Effector memory CD8-positive, alpha-beta T cell (primary cell): ENCODE measurements at regions not wholly inside any gene's neighbourhood (a gene's known extent, or its start where the extent isn't known, plus 50 kb on each side); places are given as distances from the start of the nearest gene placed in this dataset.

Experiments used
- ATAC-seq: fragments of 150-1000 bp; cut with Tn5 transposase; replicated peaks from 2 replicates; pipeline ENCODE4 v1.10.0; 2021; ENCODE audit warnings: mild to moderate bottlenecking, moderate library complexity
- DNase-seq, 3 experiments: peaks; one replicate each; pipeline ENCODE4 v3.0.0; 2021
- H3K27ac Mint-ChIP-seq, 2 donors: one replicate each; pipeline ENCODE4 v1.8.0; 2022; ENCODE audit warnings: mild to moderate bottlenecking in 2 of 2, mixed read lengths in 2 of 2, moderate library complexity in 2 of 2
- H3K27me3 Mint-ChIP-seq, 2 donors: one replicate each; pipeline ENCODE4 v1.8.0; 2022; ENCODE audit warnings: mixed read lengths in 2 of 2
- H3K36me3 Mint-ChIP-seq: one replicate; pipeline ENCODE4 v1.8.0; 2022; ENCODE audit warnings: mild to moderate bottlenecking, moderate library complexity, mixed read lengths; ENCODE audit not compliant: insufficient read depth
- H3K4me1 Mint-ChIP-seq, 2 donors: one replicate each; pipeline ENCODE4 v1.8.0; 2022; ENCODE audit warnings: low read depth in 2 of 2, mixed read lengths in 2 of 2
- H3K4me3 Mint-ChIP-seq, 2 donors: one replicate each; pipeline ENCODE4 v1.8.0; 2022; ENCODE audit warnings: mild to moderate bottlenecking in 2 of 2, mixed read lengths in 2 of 2, moderate library complexity in 2 of 2
- H3K9me3 Mint-ChIP-seq, 2 donors: one replicate each; pipeline ENCODE4 v1.8.0; 2022; ENCODE audit warnings: mixed read lengths in 2 of 2

DNA sequence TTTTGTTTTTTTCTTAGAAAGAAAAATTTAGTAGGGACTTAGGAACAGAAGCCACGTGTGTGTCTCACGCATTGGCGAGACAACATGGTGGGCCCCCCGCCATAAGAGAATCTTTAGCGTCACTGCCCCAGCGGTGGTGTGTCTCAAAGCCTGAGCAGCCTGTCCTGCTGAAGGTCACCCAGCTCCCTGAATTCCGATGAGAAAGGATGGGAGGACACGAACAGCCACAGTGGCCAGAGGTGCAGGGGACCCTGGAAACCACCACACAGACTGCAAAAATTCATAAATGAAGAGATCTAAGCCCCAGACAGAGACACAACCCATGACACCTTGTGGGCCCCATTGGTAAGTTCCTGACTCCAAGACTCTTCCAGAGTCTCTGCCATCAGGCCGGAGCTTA is 266.1 kb upstream of the RAB6C start:
- Mint-ChIP-seq H3K4me1 (no peaks in the 10 kb centered on the region), H3K27ac (no peak overlapping the region), H3K9me3 (no peaks in the 10 kb centered on the region), H3K4me3 (no peak overlapping the region), H3K36me3 (no peaks in the 10 kb centered on the region), H3K27me3 (no peaks in the 10 kb centered on the region)
- DNase-seq (no peak), ATAC-seq (no peak)

- Mint-ChIP-seq H3K27me3 (peaks cover 6 to 8% of the 10 kb centered on the region in 2 donors), H3K36me3 (no peaks in the 10 kb centered on the region), H3K9me3 (no peaks in the 10 kb centered on the region), H3K4me1 (no peaks in the 10 kb centered on the region), H3K27ac (no peak overlapping the region), H3K4me3 (no peak overlapping the region)
- ATAC-seq (no peak), DNase-seq (no peak)
These were observed 262.5 kb upstream of the RAB6C start for GRCh38 chr2:129716781-129717559.

- ATAC-seq (no peak), DNase-seq (no peak)
- no peaks in the 10 kb centered on the region for H3K9me3 Mint-ChIP-seq
- H3K36me3 Mint-ChIP-seq: no peaks in the 10 kb centered on the region
- peaks cover 6 to 8% of the 10 kb centered on the region in 2 donors for H3K27me3 Mint-ChIP-seq
- H3K4me1 Mint-ChIP-seq: no peaks in the 10 kb centered on the region
- H3K27ac Mint-ChIP-seq: no peak overlapping the region
- H3K4me3 Mint-ChIP-seq: no peak overlapping the region
These were observed 261.8 kb upstream of the RAB6C start for GRCh38 chr2:129717560-129718130.

DNA sequence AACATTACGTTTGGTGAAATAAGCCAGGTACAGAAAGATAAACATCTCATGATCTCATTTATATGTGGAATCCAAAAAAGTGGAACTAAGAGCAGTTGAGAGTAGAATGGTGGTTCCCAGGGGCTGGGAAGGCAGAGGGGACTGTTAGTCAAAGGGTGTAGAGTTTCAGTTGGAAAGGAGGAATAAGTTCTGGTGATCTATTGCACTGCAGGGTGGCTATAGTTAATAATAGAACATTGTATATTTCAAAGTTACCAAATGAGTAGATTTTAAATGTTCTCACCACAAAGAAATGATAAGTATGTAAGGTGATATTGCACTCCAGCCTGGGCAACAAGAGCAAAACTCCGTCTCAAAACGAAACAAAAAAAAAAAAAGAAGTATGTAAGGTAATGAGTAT is 260.1 kb upstream of the RAB6C start:
- H3K4me1 Mint-ChIP-seq: no peaks in the 10 kb centered on the region
- H3K27me3 Mint-ChIP-seq: peaks cover 6 to 8% of the 10 kb centered on the region in 2 donors
- ATAC-seq (no peak), DNase-seq (no peak)
- H3K9me3 Mint-ChIP-seq: no peaks in the 10 kb centered on the region
- no peaks in the 10 kb centered on the region for H3K36me3 Mint-ChIP-seq
- H3K27ac Mint-ChIP-seq: no peak overlapping the region
- no peak overlapping the region for H3K4me3 Mint-ChIP-seq

DNA sequence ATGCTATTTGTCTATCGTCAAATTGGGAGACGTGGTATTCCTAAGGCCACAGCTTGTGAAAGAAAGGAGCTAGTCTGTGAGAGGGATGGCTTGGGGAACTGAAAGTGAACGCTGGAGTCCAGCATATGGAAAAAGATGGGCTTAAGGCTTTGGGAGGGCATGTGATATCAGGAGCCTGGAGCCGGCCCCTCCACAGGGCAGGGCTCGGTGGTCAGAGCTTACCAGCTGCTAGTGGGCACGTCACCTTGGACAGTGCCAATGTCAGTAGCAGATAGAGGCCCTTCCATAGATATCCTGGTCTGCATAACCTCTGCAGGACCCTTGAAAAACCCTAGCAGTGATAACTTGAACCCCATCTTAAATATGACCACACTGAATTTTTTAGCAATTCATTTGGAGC is 259.1 kb upstream of the RAB6C start:
- Mint-ChIP-seq H3K27me3 (peaks cover 6 to 8% of the 10 kb centered on the region in 2 donors), H3K4me1 (no peaks in the 10 kb centered on the region), H3K4me3 (no peak overlapping the region), H3K9me3 (no peaks in the 10 kb centered on the region), H3K36me3 (no peaks in the 10 kb centered on the region), H3K27ac (no peak overlapping the region)
- DNase-seq (no peak), ATAC-seq (no peak)

DNA sequence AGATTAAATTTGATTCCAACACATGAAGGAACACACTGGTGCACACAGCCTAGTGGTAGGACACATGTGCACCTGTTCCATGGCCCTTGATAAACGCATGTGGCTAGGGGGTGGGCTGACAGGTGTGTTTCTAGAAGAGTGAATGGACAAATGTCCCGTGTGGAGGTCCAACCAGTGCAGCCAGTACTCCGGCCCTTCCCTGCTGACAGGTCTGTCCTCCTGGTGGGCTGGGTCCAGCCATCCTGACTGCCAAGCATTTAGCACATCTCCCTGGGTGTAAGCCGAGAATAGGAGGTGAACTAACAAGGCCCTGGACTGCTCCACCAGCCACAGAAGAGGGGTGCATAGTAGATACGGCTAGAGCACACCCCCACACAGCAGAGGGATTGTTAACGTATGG is 258.7 kb upstream of the RAB6C start:
- Mint-ChIP-seq H3K27ac (no peak overlapping the region), H3K4me1 (no peaks in the 10 kb centered on the region), H3K36me3 (no peaks in the 10 kb centered on the region), H3K9me3 (no peaks in the 10 kb centered on the region), H3K27me3 (peaks cover 6 to 8% of the 10 kb centered on the region in 2 donors), H3K4me3 (no peak overlapping the region)
- ATAC-seq (no peak), DNase-seq (no peak)

DNA sequence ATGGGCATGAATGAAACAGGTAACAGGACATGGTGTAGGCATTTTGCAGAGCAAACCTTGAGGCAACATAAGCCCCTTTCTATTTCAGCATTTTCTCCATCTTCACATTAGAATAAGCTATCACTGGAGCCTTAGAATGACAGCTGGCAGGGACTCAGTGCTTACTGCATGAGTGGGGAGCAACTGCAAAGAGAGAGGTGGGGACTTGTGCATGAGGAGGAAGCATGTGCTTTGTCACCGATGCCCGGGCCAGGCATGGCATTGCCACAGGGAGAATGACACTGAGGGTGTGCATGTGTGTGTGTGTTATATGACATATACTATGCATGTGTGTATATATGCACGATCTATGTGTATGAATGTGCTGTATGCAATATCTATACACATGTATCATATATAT is 258.2 kb upstream of the RAB6C start:
- no peak for ATAC-seq
- H3K4me3 Mint-ChIP-seq: no peak overlapping the region
- peaks cover 6 to 8% of the 10 kb centered on the region in 2 donors for H3K27me3 Mint-ChIP-seq
- H3K27ac Mint-ChIP-seq: no peak overlapping the region
- H3K4me1 Mint-ChIP-seq: no peaks in the 10 kb centered on the region
- no peaks in the 10 kb centered on the region for H3K36me3 Mint-ChIP-seq
- DNase-seq: no peak
- no peaks in the 10 kb centered on the region for H3K9me3 Mint-ChIP-seq

DNA sequence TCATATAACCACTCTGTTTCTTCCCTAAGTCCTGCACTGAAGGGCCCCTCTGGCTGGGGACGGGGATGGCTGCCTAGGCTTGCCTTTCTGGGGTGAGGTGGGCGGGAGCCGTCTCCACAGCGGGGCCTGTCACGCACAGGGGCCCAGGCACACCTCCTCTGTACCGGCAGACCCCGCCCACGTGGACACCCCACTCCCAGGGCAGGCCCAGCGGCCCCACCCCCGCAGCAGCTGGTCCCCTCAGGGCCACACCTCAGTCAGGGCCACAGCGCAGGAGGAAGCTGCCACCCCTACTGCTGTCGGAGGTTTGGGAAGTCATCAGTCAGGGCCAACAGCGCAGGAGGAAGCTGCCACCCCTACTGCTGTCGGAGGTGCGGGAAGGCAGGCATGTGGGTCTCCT is 257.6 kb upstream of the RAB6C start:
- ATAC-seq (no peak), DNase-seq (no peak)
- Mint-ChIP-seq H3K9me3 (no peaks in the 10 kb centered on the region), H3K27me3 (peaks cover 6 to 8% of the 10 kb centered on the region in 2 donors), H3K36me3 (no peaks in the 10 kb centered on the region), H3K4me3 (no peak overlapping the region), H3K27ac (no peak overlapping the region), H3K4me1 (no peaks in the 10 kb centered on the region)

DNA sequence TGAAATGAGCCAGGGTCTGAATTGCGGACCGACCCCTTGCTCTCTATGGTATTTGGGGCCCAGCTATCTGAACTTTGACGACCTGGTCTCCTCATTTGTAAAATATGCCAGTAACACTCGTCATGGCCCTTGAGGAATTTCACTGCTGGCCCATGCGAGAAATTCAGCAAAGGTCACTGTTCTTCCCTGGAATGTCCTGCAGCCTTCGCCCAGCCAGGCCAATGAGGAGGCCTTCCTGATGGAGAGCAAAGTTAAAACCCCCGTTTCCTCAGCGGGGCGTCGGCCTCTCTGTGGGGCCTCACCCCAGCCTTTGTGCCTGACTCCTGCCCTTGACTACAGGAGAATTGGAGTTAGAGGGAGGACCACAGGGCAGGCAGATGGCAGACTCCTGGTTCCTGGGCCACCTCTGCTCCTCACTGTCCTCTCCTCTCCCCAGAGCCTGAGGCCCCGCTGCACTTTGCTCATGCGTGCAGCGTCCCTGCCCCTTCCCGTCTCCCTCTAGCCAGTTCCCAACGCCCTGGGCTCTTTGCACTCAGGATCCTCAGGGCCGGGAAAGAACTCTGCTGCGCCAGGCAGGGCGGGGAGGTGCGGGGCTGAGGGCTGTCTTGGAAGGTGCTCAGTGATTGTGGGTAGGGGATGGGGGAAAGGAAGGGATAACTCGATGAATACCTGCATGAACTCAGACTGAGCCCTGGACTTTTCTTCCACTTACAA is 257.0 kb upstream of the RAB6C start:
- DNase-seq (no peak), ATAC-seq (no peak)
- H3K27ac Mint-ChIP-seq: no peak overlapping the region
- no peaks in the 10 kb centered on the region for H3K36me3 Mint-ChIP-seq
- H3K27me3 Mint-ChIP-seq: peaks cover 9 to 12% of the 10 kb centered on the region in 2 donors
- no peaks in the 10 kb centered on the region for H3K4me1 Mint-ChIP-seq
- no peak overlapping the region for H3K4me3 Mint-ChIP-seq
- H3K9me3 Mint-ChIP-seq: no peaks in the 10 kb centered on the region

- Mint-ChIP-seq H3K4me1 (no peaks in the 10 kb centered on the region), H3K27ac (no peak overlapping the region), H3K9me3 (no peaks in the 10 kb centered on the region), H3K27me3 (peaks cover 12 to 21% of the 10 kb centered on the region in 2 donors), H3K36me3 (no peaks in the 10 kb centered on the region), H3K4me3 (no peak overlapping the region)
- DNase-seq (no peak), ATAC-seq (no peak)
These were observed 256.0 kb upstream of the RAB6C start for GRCh38 chr2:129723277-129724020.

DNA sequence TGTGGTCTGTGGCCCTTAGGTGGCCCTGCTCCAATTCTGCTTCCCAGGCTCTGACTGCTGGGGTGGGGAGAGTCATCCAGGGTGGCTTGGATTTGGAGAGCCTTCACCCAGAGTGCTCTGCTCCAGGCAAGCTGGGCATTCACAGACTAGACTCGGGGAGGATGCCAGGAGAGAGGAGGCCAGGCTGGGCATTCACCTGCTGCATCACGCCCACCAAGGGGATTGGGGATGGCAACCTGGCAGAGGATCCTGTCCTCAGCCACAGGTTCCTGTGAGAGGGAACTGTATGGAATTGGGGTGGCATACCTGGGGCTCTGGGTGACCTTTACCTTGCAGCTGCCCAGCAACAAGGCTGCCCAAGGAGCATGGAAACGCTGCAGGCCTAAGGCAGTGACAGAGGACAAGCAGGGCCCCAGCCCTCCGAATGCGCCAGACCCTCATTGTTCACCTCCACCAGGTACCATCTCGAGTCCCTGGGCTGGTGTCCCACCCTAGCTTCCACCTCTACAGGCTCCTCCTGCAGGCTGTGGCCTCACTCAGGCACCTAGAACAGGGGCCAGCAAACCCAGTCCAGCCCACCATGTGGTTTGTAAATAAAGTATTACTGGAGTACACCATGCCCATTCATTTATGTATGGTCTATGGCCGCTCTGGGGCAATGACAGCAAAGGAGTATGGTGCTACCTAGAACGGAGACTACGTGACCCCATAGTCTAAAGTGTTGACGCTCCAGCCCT is 255.3 kb upstream of the RAB6C start:
- no peak for ATAC-seq
- H3K27me3 Mint-ChIP-seq: peaks cover 8 to 17% of the 10 kb centered on the region in 2 donors
- H3K36me3 Mint-ChIP-seq: no peaks in the 10 kb centered on the region
- H3K4me1 Mint-ChIP-seq: no peaks in the 10 kb centered on the region
- H3K9me3 Mint-ChIP-seq: no peaks in the 10 kb centered on the region
- DNase-seq: no peak
- no peak overlapping the region for H3K27ac Mint-ChIP-seq
- H3K4me3 Mint-ChIP-seq: no peak overlapping the region

GRCh38 chr2:129726216-129726615 is 253.2 kb upstream of the RAB6C start:
- Mint-ChIP-seq H3K4me1 (no peaks in the 10 kb centered on the region), H3K9me3 (no peaks in the 10 kb centered on the region), H3K36me3 (no peaks in the 10 kb centered on the region), H3K4me3 (no peak overlapping the region), H3K27me3 (peaks cover 7 to 14% of the 10 kb centered on the region in 2 donors), H3K27ac (no peak overlapping the region)
- no peak for ATAC-seq
- no peak for DNase-seq

- H3K4me3 Mint-ChIP-seq: no peak overlapping the region
- no peak for DNase-seq
- ATAC-seq: no peak
- peaks cover 7 to 14% of the 10 kb centered on the region in 2 donors for H3K27me3 Mint-ChIP-seq
- H3K9me3 Mint-ChIP-seq: no peaks in the 10 kb centered on the region
- no peaks in the 10 kb centered on the region for H3K4me1 Mint-ChIP-seq
- no peak overlapping the region for H3K27ac Mint-ChIP-seq
- H3K36me3 Mint-ChIP-seq: no peaks in the 10 kb centered on the region
These were observed 252.2 kb upstream of the RAB6C start for GRCh38 chr2:129727286-129727685.
